ENCODE measurements at regions not wholly inside any gene's neighbourhood (a gene's known extent, or its start where the extent isn't known, plus 50 kb on each side); places are given as distances from the start of the nearest gene placed in this dataset.

DNA sequence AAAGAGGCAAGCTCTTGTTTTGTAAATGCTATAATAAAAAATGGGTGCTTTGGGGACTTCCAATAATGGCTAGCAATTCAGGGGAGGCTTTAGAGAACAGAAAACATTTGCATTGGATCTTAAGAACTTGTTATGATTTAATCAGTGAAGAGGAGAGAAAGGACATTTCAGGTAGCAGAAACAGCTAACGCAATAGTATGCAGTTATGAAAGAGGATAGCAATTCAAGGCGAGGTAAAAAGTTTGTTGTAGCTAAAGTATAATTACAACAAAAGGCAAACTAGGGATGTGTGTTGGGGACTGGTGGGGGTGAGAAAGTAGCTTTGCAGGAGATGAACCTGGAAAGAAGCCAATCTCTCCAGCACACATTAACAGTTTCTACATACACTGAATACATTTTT is 558.7 kb upstream of the SEMA6D start:
- H3K27ac ChIP-seq (replicated peaks), result no peak overlapping the region
- intact Hi-C loops (cut with micrococcal nuclease), result no loop called here
- no peak overlapping the region for H3K4me3 ChIP-seq
- no peaks in the 10 kb centered on the region for H3K27me3 ChIP-seq (ENCODE audit: low read depth)
- no peak for DNase-seq
- TF ChIP-seq, protein P1, sequence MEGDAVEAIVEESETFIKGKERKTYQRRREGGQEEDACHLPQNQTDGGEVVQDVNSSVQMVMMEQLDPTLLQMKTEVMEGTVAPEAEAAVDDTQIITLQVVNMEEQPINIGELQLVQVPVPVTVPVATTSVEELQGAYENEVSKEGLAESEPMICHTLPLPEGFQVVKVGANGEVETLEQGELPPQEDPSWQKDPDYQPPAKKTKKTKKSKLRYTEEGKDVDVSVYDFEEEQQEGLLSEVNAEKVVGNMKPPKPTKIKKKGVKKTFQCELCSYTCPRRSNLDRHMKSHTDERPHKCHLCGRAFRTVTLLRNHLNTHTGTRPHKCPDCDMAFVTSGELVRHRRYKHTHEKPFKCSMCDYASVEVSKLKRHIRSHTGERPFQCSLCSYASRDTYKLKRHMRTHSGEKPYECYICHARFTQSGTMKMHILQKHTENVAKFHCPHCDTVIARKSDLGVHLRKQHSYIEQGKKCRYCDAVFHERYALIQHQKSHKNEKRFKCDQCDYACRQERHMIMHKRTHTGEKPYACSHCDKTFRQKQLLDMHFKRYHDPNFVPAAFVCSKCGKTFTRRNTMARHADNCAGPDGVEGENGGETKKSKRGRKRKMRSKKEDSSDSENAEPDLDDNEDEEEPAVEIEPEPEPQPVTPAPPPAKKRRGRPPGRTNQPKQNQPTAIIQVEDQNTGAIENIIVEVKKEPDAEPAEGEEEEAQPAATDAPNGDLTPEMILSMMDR (IDR thresholded peaks at IDR 0.05; ENCODE audit: borderline replicate concordance), result no peak
- H3K9me3 ChIP-seq (replicated peaks), result no peaks in the 10 kb centered on the region
- no peaks in the 10 kb centered on the region for H3K4me1 ChIP-seq
- H3K36me3 ChIP-seq, result no peaks in the 10 kb centered on the region

DNA sequence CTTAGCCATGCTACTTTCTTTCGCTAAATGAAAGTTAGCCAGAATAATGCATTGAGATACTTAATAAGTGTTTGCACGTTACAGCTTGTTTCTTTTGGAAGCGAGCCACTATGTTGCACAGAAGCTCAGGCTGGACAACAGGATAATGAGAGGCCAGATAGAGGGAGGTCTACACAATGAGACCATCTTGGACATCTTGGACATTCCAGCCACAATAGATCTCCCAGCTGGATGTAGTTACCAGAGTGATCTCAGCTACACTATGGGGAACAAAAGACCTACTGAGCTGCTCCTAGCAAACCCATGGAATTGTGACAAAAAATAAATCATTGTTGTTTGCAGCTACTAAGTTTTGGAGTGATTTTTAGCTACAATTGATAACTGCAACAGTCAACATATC is 540.1 kb upstream of the SEMA6D start:
- peaks cover 4% of the 10 kb centered on the region for H3K9me3 ChIP-seq (replicated peaks)
- intact Hi-C loops (cut with micrococcal nuclease), result no loop called here
- H3K27ac ChIP-seq (replicated peaks), result no peak overlapping the region
- TF ChIP-seq, protein P1 (IDR thresholded peaks at IDR 0.05; ENCODE audit: borderline replicate concordance), result no peak
- H3K36me3 ChIP-seq, result no peaks in the 10 kb centered on the region
- no peak overlapping the region for H3K4me3 ChIP-seq
- H3K27me3 ChIP-seq (ENCODE audit: low read depth), result peaks cover 36% of the 10 kb centered on the region
- no peak for DNase-seq
- no peaks in the 10 kb centered on the region for H3K4me1 ChIP-seq

DNA sequence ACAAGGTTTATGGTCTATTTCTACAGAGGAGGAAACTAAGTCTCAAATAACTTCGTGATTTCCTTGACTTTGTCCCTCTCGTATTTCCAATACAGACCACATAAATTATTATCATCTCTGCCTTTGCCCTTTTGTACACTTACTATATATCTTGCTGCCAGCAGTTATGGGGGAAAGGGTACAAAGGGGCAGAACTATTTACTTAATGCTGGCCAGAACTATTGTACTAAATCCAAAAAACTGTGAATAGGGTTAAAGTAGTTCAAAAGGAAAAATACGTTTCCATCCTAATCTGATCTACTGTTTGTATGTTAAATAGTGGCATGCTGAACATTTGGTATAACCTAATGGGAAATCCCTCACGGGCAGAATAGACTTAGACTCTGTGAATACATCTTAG is 537.3 kb upstream of the SEMA6D start:
- TF ChIP-seq, protein P1 (IDR thresholded peaks at IDR 0.05; ENCODE audit: borderline replicate concordance), result no peak
- no peak for DNase-seq
- Histone ChIP-seq H3K9me3 (replicated peaks) (peaks cover 4% of the 10 kb centered on the region), H3K36me3 (no peaks in the 10 kb centered on the region), H3K27me3 (ENCODE audit: low read depth) (peaks cover 64% of the 10 kb centered on the region), H3K27ac (replicated peaks) (no peak overlapping the region), H3K4me3 (no peak overlapping the region), H3K4me1 (peaks cover 15% of the 10 kb centered on the region)
- intact Hi-C loops (cut with micrococcal nuclease), result no loop called here

DNA sequence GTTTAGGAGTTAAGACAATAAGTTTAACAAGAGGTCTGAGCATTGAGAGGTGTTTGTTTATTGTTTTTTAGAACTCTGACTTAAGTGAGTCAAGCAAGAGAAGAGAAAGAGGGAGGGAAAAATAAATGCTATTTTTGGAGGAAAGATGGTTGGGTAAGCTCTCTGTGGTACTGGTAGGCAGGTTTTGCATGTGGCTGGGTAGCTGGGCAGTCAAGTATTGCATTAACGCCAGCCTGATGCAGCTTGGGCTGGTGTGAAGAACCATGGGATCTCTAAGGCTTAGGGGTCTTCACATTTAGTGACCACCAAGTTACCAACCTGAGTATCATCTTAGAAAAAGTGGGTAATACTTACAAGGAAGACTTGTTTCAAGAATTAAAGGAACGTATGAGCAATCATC is 534.5 kb upstream of the SEMA6D start:
- H3K4me1 ChIP-seq, result peaks cover 21% of the 10 kb centered on the region
- intact Hi-C loops (cut with micrococcal nuclease), result no loop called here
- TF ChIP-seq, protein P1 (IDR thresholded peaks at IDR 0.05; ENCODE audit: borderline replicate concordance), result no peak
- no peaks in the 10 kb centered on the region for H3K9me3 ChIP-seq (replicated peaks)
- no peaks in the 10 kb centered on the region for H3K36me3 ChIP-seq
- DNase-seq, result no peak
- H3K27me3 ChIP-seq (ENCODE audit: low read depth), result peaks cover 93% of the 10 kb centered on the region
- no peak overlapping the region for H3K4me3 ChIP-seq
- no peak overlapping the region for H3K27ac ChIP-seq (replicated peaks)

DNA sequence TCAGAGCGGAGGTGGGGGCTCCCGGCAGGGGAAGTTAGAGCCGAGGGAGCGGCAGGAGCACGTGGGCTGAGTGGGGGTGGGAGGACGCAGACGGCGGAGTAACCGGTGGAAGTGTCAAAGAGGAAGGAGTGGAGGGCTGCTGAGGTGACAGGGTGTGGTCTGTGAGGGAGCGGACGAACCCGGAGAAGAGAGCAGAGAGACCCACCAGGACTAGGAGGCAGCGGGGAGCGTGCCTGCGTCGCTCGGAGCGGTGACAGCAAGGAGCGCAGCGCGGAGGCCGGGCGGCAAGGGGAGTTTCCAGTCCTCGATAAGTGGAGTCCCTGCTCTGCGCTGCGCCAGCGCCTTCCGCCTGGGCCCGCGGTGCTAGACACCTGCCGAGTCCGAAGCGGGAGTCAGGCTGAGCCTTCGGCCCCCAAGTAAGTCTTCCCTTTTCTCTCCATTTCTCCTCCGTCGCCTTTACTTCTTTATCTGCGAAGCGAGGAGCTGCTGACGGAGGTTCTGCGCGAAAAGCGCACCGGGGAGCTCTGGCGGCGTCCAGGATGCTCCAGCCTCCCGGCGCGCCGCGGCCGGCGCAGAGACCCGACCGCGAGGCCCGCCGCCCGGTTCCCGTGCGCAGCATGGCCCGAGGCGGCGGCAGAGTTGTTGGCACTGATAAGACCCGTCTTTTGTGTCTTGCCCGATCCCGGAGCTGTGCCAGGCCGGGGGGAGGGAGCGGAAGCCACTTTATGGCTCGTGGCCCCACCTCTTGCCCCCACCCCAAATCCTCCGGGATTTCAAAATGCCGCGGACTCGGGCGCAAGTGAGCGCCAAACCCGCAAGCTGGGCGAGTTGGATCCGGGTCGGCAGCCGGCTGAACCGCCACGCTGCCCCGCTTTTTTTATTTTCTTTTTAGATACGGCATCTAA is 533.0 kb upstream of the SEMA6D start:
- Histone ChIP-seq H3K4me1 (peaks cover 21% of the 10 kb centered on the region), H3K27ac (replicated peaks) (no peak overlapping the region), H3K4me3 (peak overlapping the region; percentile 69), H3K36me3 (no peaks in the 10 kb centered on the region), H3K27me3 (ENCODE audit: low read depth) (peaks cover 96% of the 10 kb centered on the region), H3K9me3 (replicated peaks) (no peaks in the 10 kb centered on the region)
- TF ChIP-seq, protein P1 (IDR thresholded peaks at IDR 0.05; ENCODE audit: borderline replicate concordance), result no peak
- intact Hi-C loops (cut with micrococcal nuclease), result no loop called here
- peak; percentile 17 for DNase-seq
